Loucy (cell line): ENCODE measurements at regions not wholly inside any gene's neighbourhood (a gene's known extent, or its start where the extent isn't known, plus 50 kb on each side); places are given as distances from the start of the nearest gene placed in this dataset.

Experiments
- H2AFZ ChIP-seq: fragments of 200-600 bp; sonication (generic); 2 replicates; pipeline ENCODE4 v1.6.0; 2016; ENCODE audit warnings: antibody characterized with exemption, mild to moderate bottlenecking, low read length, moderate library complexity
- H3F3A ChIP-seq: fragments of 200-600 bp; 2 replicates; pipeline ENCODE4 v1.6.0; 2016; ENCODE audit warnings: antibody characterized with exemption, low read depth, mild to moderate bottlenecking
- H3K27me3 ChIP-seq: fragments of 200-600 bp; sonication (generic); 2 replicates; pipeline ENCODE4 v1.6.1; 2014; ENCODE audit warnings: low read length, mild to moderate bottlenecking; ENCODE audit not compliant: insufficient read depth, poor library complexity, severe bottlenecking
- H3K36me3 ChIP-seq: fragments of 200-600 bp; sonication (generic); 2 replicates; pipeline ENCODE4 v1.6.1; 2016; ENCODE audit warnings: low read length; ENCODE audit not compliant: insufficient read depth
- H3K4me1 ChIP-seq: fragments of 200-600 bp; sonication (generic); 2 replicates; pipeline ENCODE4 v1.5.1; 2014; ENCODE audit warnings: low read length, mild to moderate bottlenecking; ENCODE audit not compliant: insufficient read depth, poor library complexity, severe bottlenecking
- H3K4me2 ChIP-seq: fragments of 200-600 bp; sonication (generic); 2 replicates; pipeline ENCODE4 v1.6.0; 2014; ENCODE audit warnings: antibody characterized with exemption, low read length, low read depth, mild to moderate bottlenecking; ENCODE audit not compliant: poor library complexity, severe bottlenecking
- H3K4me3 ChIP-seq: fragments of 200-600 bp; sonication (generic); 2 replicates; pipeline ENCODE4 v1.5.1; 2014; ENCODE audit warnings: low read length, mild to moderate bottlenecking, mixed read lengths; ENCODE audit not compliant: poor library complexity, severe bottlenecking
- H3K79me2 ChIP-seq: fragments of 200-600 bp; sonication (generic); 2 replicates; pipeline ENCODE4 v1.6.1; 2014; ENCODE audit warnings: low read length; ENCODE audit not compliant: insufficient read depth
- H3K9ac ChIP-seq: fragments of 200-600 bp; sonication (generic); 2 replicates; pipeline ENCODE4 v1.6.0; 2014; ENCODE audit warnings: mild to moderate bottlenecking, low read depth, low read length, moderate library complexity; ENCODE audit not compliant: poor library complexity, severe bottlenecking
- H3K9me2 ChIP-seq: fragments of 200-600 bp; sonication (generic); replicated peaks from 2 replicates; pipeline ENCODE4 v1.6.1; 2016; ENCODE audit warnings: low read depth, low read length, mixed read lengths
- H3K9me3 ChIP-seq: fragments of 200-600 bp; sonication (generic); 2 replicates; pipeline ENCODE4 v1.6.1; 2014; ENCODE audit warnings: mild to moderate bottlenecking, antibody characterized with exemption, low read length, low read depth; ENCODE audit not compliant: insufficient read depth
- H4K20me1 ChIP-seq: fragments of 200-600 bp; sonication (generic); 2 replicates; pipeline ENCODE4 v1.6.0; 2014; ENCODE audit warnings: antibody characterized with exemption, low read length, mild to moderate bottlenecking; ENCODE audit not compliant: insufficient read depth, poor library complexity, severe bottlenecking
- EZH2phosphoT487 ChIP-seq: fragments of 200-600 bp; IDR thresholded peaks from 2 replicates; pipeline ENCODE4 v1.6.1; 2018; ENCODE audit warnings: antibody characterized with exemption, mild to moderate bottlenecking, moderate library complexity, borderline replicate concordance
- TF ChIP-seq, protein P1 (sequence below): fragments of 200-600 bp; sonication (generic); conservative IDR thresholded peaks from 2 replicates; pipeline ENCODE4 v1.5.1; 2014; ENCODE audit warnings: mild to moderate bottlenecking, antibody characterized with exemption, low read length

DNA sequence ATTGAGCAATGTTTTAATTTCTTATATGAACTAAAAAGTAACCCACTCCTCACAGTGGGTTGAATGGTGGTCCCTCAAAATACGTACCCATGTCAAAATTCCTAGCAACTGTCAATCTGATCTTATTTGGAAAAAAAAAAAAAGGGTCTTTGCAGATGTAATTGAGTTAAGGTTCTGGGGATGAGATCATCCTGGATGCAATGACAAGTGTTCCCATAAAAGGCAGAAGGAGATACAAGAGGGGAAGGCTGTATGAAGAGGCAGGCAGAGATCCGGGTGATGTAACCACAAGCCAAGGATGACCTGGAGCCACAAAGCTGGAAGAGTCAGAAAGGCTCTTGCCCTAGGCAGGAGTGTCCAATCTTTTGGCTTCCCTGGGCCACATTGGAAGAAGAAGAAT lies 516.3 kb upstream of the MKI67 start:
- no peak overlapping the region for H2AFZ ChIP-seq
- H4K20me1 ChIP-seq = no peaks in the 10 kb centered on the region
- H3K9me3 ChIP-seq = no peaks in the 10 kb centered on the region
- no peak overlapping the region for H3K4me2 ChIP-seq
- no peaks in the 10 kb centered on the region for H3K79me2 ChIP-seq
- no peaks in the 10 kb centered on the region for H3K27me3 ChIP-seq
- no peaks in the 10 kb centered on the region for H3K9me2 ChIP-seq
- H3K4me1 ChIP-seq = no peaks in the 10 kb centered on the region
- TF ChIP-seq, protein P1, sequence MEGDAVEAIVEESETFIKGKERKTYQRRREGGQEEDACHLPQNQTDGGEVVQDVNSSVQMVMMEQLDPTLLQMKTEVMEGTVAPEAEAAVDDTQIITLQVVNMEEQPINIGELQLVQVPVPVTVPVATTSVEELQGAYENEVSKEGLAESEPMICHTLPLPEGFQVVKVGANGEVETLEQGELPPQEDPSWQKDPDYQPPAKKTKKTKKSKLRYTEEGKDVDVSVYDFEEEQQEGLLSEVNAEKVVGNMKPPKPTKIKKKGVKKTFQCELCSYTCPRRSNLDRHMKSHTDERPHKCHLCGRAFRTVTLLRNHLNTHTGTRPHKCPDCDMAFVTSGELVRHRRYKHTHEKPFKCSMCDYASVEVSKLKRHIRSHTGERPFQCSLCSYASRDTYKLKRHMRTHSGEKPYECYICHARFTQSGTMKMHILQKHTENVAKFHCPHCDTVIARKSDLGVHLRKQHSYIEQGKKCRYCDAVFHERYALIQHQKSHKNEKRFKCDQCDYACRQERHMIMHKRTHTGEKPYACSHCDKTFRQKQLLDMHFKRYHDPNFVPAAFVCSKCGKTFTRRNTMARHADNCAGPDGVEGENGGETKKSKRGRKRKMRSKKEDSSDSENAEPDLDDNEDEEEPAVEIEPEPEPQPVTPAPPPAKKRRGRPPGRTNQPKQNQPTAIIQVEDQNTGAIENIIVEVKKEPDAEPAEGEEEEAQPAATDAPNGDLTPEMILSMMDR = no peak
- no peak for TF ChIP-seq EZH2phosphoT487
- no peak overlapping the region for H3K4me3 ChIP-seq
- H3F3A ChIP-seq = no peaks in the 10 kb centered on the region
- no peaks in the 10 kb centered on the region for H3K36me3 ChIP-seq
- no peak overlapping the region for H3K9ac ChIP-seq

DNA sequence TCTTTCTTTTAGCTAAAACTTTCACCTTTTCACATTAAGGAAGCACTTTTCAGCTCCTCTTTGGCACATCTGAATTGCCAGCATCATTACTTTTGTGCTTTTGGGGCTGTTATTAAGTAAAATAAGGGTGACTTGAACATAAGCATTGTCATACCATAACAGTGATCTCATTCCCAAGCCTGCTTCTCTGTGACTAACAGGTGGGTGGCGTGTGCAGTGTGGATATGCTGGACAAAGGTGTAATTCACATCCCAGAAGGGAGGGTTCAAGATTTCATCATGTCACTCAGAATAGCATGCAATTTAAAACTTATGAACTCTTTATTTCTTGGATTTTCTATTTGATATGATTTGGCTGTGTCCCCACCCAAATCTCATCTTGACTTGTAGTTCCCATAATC lies 517.4 kb upstream of the MKI67 start:
- H3K4me3 ChIP-seq = no peak overlapping the region
- no peaks in the 10 kb centered on the region for H3K4me1 ChIP-seq
- no peaks in the 10 kb centered on the region for H3F3A ChIP-seq
- H4K20me1 ChIP-seq = no peaks in the 10 kb centered on the region
- H3K27me3 ChIP-seq = no peaks in the 10 kb centered on the region
- H3K36me3 ChIP-seq = no peaks in the 10 kb centered on the region
- no peak overlapping the region for H3K9ac ChIP-seq
- TF ChIP-seq EZH2phosphoT487 = no peak
- TF ChIP-seq, protein P1 = no peak
- H3K4me2 ChIP-seq = no peak overlapping the region
- H2AFZ ChIP-seq = no peak overlapping the region
- no peaks in the 10 kb centered on the region for H3K9me2 ChIP-seq
- no peaks in the 10 kb centered on the region for H3K79me2 ChIP-seq
- no peaks in the 10 kb centered on the region for H3K9me3 ChIP-seq

DNA sequence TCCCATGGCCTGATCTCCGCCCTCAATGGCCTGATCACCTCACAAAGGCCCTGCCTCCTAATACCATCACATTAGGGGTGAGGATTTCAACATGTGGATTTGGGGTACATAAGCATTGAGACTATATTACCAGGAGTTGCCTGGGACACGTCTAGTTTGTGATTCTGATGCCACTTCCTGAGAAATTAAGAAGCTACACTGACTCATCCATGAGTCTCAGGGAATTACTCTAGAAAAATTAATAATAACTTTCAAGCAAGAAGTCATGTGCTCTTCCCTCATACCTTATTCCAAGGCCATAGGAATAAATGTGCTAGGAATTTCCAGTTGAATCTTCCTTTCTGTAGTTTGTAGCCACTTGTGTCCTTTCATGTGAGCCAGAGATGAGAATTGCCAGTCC lies 519.3 kb upstream of the MKI67 start:
- no peaks in the 10 kb centered on the region for H3K79me2 ChIP-seq
- no peak overlapping the region for H3K4me3 ChIP-seq
- no peaks in the 10 kb centered on the region for H4K20me1 ChIP-seq
- no peak overlapping the region for H3K4me2 ChIP-seq
- no peaks in the 10 kb centered on the region for H3K4me1 ChIP-seq
- H3K36me3 ChIP-seq = no peaks in the 10 kb centered on the region
- no peaks in the 10 kb centered on the region for H3K27me3 ChIP-seq
- H3K9me3 ChIP-seq = no peaks in the 10 kb centered on the region
- H2AFZ ChIP-seq = no peak overlapping the region
- TF ChIP-seq, protein P1 = no peak
- no peak for TF ChIP-seq EZH2phosphoT487
- H3F3A ChIP-seq = no peaks in the 10 kb centered on the region
- no peak overlapping the region for H3K9ac ChIP-seq
- H3K9me2 ChIP-seq = no peaks in the 10 kb centered on the region
